ENCODE measurements at regions not wholly inside any gene's neighbourhood (a gene's known extent, or its start where the extent isn't known, plus 50 kb on each side); places are given as distances from the start of the nearest gene placed in this dataset.
"Not testable (repeated sequence)": the region's sequence is repeated elsewhere in the genome, so short reads cannot be mapped to it uniquely, and the experiment has no call there.

GRCh38 chr5:7088849-7089248, 307.1 kb upstream of the ADCY2 start:
- DNase-seq (ENCODE audit: low read depth), result no peak

- DNase-seq (ENCODE audit: low read depth), result no peak
These were observed 301.3 kb upstream of the ADCY2 start for GRCh38 chr5:7094626-7095025.

- no peak for DNase-seq (ENCODE audit: low read depth)
These were observed 299.6 kb upstream of the ADCY2 start for GRCh38 chr5:7096294-7096693.

- DNase-seq (ENCODE audit: low read depth), result no peak
These were observed 290.6 kb upstream of the ADCY2 start for GRCh38 chr5:7105358-7105757.

GRCh38 chr5:7117961-7118360, 278.0 kb upstream of the ADCY2 start:
- DNase-seq (ENCODE audit: low read depth), result no peak

GRCh38 chr5:7131680-7132079, 264.3 kb upstream of the ADCY2 start:
- no peak for DNase-seq (ENCODE audit: low read depth)

GRCh38 chr5:7146886-7147285, 249.1 kb upstream of the ADCY2 start:
- no peak for DNase-seq (ENCODE audit: low read depth)

- DNase-seq (ENCODE audit: low read depth), result no peak
These were observed 238.9 kb upstream of the ADCY2 start for GRCh38 chr5:7157083-7157482.

GRCh38 chr5:7169240-7169878, 226.6 kb upstream of the ADCY2 start:
- DNase-seq (ENCODE audit: low read depth), result no peak

- DNase-seq (ENCODE audit: low read depth), result not testable (repeated sequence)
These were observed 225.2 kb upstream of the ADCY2 start for GRCh38 chr5:7170785-7171184.

- no peak for DNase-seq (ENCODE audit: low read depth)
These were observed 216.6 kb upstream of the ADCY2 start for GRCh38 chr5:7179364-7179763.

GRCh38 chr5:7181841-7182240, 214.1 kb upstream of the ADCY2 start:
- no peak for DNase-seq (ENCODE audit: low read depth)

GRCh38 chr5:7185742-7186141, 210.2 kb upstream of the ADCY2 start:
- DNase-seq (ENCODE audit: low read depth), result no peak

- DNase-seq (ENCODE audit: low read depth), result no peak
These were observed 209.1 kb upstream of the ADCY2 start for GRCh38 chr5:7186818-7187217.

- DNase-seq (ENCODE audit: low read depth), result no peak
These were observed 205.2 kb upstream of the ADCY2 start for GRCh38 chr5:7190712-7191250.

GRCh38 chr5:7192016-7192415, 203.9 kb upstream of the ADCY2 start:
- DNase-seq (ENCODE audit: low read depth), result no peak

GRCh38 chr5:7202846-7203245, 193.1 kb upstream of the ADCY2 start:
- DNase-seq (ENCODE audit: low read depth), result no peak

- no peak for DNase-seq (ENCODE audit: low read depth)
These were observed 188.0 kb upstream of the ADCY2 start for GRCh38 chr5:7207979-7208378.

- no peak for DNase-seq (ENCODE audit: low read depth)
These were observed 187.0 kb upstream of the ADCY2 start for GRCh38 chr5:7208938-7209337.

GRCh38 chr5:7209658-7210057, 186.3 kb upstream of the ADCY2 start:
- no peak for DNase-seq (ENCODE audit: low read depth)

GRCh38 chr5:7210549-7210948, 185.4 kb upstream of the ADCY2 start:
- DNase-seq (ENCODE audit: low read depth), result no peak

GRCh38 chr5:7213525-7213924, 182.4 kb upstream of the ADCY2 start:
- DNase-seq (ENCODE audit: low read depth), result no peak

- no peak for DNase-seq (ENCODE audit: low read depth)
These were observed 181.0 kb upstream of the ADCY2 start for GRCh38 chr5:7214906-7215416.

- no peak for DNase-seq (ENCODE audit: low read depth)
These were observed 177.8 kb upstream of the ADCY2 start for GRCh38 chr5:7218141-7218540.

All from HS-5 (cell line).